T47D (cell line): ENCODE measurements at regions not wholly inside any gene's neighbourhood (a gene's known extent, or its start where the extent isn't known, plus 50 kb on each side); places are given as distances from the start of the nearest gene placed in this dataset.
"Not testable (repeated sequence)": the region's sequence is repeated elsewhere in the genome, so short reads cannot be mapped to it uniquely, and the experiment has no call there.

Source experiments
- DNase-seq, 2 experiments: peaks; one replicate each; pipeline versions ENCODE4 v3.0.0 to v3.0.0-alpha.2; 2011 to 2012; ENCODE audit warnings: low read depth in 1 of 2, low spot score in 1 of 2
- JUND ChIP-seq: IDR thresholded peaks from 2 replicates; pipeline ENCODE4 v1.6.1; 2012; ENCODE audit warnings: low read depth
- in situ Hi-C: cut with HindIII; loops from 2 replicates; pipeline ENCODE4 v1.10.0; 2016; ENCODE audit warnings: low sequenced_read_pairs, low pct_unique_long_range_greater_than_20kb

DNA sequence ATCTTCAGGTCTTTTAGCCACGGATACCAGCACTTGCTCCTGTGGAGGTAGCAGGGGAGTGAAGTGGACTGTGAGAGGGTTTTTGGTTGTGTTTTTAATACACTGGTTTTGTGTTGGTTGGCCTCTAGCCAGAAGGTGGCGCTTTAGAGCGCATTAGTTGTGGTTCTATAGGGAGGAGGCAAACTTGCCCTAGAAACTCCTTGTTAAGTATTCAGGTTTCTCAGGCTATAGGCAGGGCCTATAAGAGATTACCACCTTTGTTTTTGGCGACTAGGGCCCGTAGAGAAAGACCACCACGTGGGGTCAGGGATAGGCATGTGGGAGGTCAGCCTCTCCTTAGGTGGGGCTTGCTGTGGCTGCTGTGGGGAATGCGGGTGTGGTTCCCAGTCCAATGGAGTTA, 221.6 kb upstream of the SPANXN4 start:
- in situ Hi-C loops, result no loop called here
- TF ChIP-seq JUND, result no peak
- DNase-seq, result peak in 1 of 2 experiments; percentile 31

GRCh38 chrX:142819461-142819860, 206.3 kb upstream of the SPANXN4 start:
- in situ Hi-C loops, result no loop called here
- no peak for TF ChIP-seq JUND
- DNase-seq, result no peak

- in situ Hi-C loops, result no loop called here
- DNase-seq, result no peak
- no peak for TF ChIP-seq JUND
Observed at GRCh38 chrX:142828129-142828528, 197.6 kb upstream of the SPANXN4 start.

- DNase-seq, result no peak
- TF ChIP-seq JUND, result no peak
- in situ Hi-C loops, result no loop called here
Observed at GRCh38 chrX:142831961-142832530, 193.7 kb upstream of the SPANXN4 start.

GRCh38 chrX:142854970-142855369, 170.8 kb upstream of the SPANXN4 start:
- TF ChIP-seq JUND, result no peak
- in situ Hi-C loops, result no loop called here
- DNase-seq, result no peak

GRCh38 chrX:142860944-142861343, 164.8 kb upstream of the SPANXN4 start:
- in situ Hi-C loops, result no loop called here
- TF ChIP-seq JUND, result no peak
- DNase-seq, result no peak

GRCh38 chrX:142861557-142861956, 164.2 kb upstream of the SPANXN4 start:
- no peak for DNase-seq
- in situ Hi-C loops, result no loop called here
- TF ChIP-seq JUND, result no peak

DNA sequence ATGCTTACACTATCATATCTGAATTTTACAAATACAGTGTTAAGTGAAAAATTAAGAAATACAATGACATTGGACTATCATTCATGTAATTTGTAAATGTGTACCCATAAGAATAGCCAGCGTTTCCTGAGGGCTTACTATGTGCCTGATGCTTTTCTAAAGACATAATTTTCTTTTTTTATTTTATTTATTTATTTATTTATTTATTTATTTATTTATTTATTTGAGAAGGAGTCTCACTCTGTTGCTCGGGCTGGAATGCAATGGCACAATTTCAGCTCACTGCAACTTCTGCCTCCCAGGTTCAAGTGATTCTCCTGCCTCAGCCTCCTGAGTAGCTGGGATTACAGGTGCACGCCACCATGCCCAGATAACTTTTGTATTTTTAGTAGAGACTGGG, 159.5 kb upstream of the SPANXN4 start:
- in situ Hi-C loops, result not testable (repeated sequence)

GRCh38 chrX:142873214-142873613, 152.5 kb upstream of the SPANXN4 start:
- TF ChIP-seq JUND, result no peak
- DNase-seq, result peak in 1 of 2 experiments; percentile 10
- in situ Hi-C loops, result no loop called here

More for the DNA sequence above, 159.5 kb upstream of the SPANXN4 start:
- not testable (repeated sequence) for DNase-seq

GRCh38 chrX:142884881-142885280, 140.8 kb upstream of the SPANXN4 start:
- in situ Hi-C loops, result no loop called here
- no peak for TF ChIP-seq JUND
- no peak for DNase-seq

- DNase-seq, result no peak
- no peak for TF ChIP-seq JUND
- in situ Hi-C loops, result no loop called here
Observed at GRCh38 chrX:142891046-142891445, 134.7 kb upstream of the SPANXN4 start.

DNA sequence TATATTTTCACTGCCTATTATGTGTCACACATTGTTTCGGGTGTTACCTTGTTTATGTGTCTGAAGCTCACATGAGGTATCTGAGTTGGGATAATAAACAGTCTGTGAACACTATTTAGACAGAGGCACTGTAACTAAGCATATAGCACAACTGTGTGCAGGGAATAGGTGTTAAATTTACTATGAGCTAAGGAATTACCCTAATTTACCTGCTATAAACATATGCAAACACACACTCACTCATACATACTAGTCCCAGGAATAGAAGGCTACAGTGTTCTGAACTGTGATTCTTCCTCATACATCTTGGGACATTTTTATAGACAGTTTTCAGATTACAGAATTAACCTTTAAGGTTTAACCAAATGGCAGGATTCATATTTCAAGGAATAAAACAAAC, 127.6 kb upstream of the SPANXN4 start:
- in situ Hi-C loops, result no loop called here
- no peak for DNase-seq
- TF ChIP-seq JUND, result no peak

- in situ Hi-C loops, result no loop called here
- TF ChIP-seq JUND, result no peak
- no peak for DNase-seq
Observed at GRCh38 chrX:142923201-142923600, 102.5 kb upstream of the SPANXN4 start.

DNA sequence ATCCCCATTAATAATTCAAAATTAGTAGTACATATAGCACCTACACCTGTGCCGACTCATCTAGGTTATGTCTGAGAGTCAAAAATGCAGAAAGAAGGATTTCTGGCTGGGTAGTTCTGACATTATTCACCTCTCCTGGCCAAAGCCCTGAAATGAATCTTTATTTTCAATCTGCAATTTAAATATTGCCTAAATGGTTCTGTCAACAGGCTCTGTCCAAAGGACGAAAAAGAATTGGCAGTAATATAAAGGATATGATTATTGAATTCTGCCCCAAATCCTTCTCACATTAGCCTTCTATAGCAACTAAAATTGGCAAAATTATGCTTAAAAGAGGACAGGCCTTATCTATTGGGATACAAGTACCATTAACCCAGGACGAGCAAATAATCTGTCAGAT, 86.9 kb upstream of the SPANXN4 start:
- TF ChIP-seq JUND, result no peak
- DNase-seq, result no peak
- in situ Hi-C loops, result no loop called here

- in situ Hi-C loops, DNase-seq: not testable (repeated sequence)
Observed at GRCh38 chrX:142972147-142972809, 53.5 kb upstream of the SPANXN4 start.
